ENCODE measurements at regions not wholly inside any gene's neighbourhood (a gene's known extent, or its start where the extent isn't known, plus 50 kb on each side); places are given as distances from the start of the nearest gene placed in this dataset.

DNA sequence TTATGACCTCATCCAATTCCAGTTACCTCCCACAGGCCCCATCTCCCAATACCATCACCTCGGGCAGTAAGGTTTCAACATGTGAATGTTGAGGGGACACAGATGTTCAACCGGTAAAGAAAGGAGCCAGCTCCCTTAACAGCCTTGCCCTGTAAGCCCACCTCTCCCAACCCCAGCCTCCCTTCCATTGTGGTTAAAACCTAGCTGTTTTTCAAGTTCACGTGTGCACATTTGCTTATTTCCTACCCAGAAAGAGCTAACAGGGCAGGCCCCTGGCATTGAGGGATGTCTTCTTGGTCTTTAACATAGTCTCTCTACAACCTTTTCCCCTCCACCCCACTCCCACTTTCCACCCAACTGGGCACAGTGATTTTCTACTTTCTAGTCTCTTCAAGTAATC is 385.7 kb downstream of the FBXW7 start:
- Histone ChIP-seq H3K27me3 (no peaks in the 10 kb centered on the region), H3K36me3 (no peaks in the 10 kb centered on the region), H3K9me3 (no peaks in the 10 kb centered on the region), H3K4me3 (no peak overlapping the region), H3K4me1 (no peaks in the 10 kb centered on the region), H3K27ac (no peak overlapping the region)
- intact Hi-C loops (cut with DNase I): no loop called here
- TF ChIP-seq, protein P1, sequence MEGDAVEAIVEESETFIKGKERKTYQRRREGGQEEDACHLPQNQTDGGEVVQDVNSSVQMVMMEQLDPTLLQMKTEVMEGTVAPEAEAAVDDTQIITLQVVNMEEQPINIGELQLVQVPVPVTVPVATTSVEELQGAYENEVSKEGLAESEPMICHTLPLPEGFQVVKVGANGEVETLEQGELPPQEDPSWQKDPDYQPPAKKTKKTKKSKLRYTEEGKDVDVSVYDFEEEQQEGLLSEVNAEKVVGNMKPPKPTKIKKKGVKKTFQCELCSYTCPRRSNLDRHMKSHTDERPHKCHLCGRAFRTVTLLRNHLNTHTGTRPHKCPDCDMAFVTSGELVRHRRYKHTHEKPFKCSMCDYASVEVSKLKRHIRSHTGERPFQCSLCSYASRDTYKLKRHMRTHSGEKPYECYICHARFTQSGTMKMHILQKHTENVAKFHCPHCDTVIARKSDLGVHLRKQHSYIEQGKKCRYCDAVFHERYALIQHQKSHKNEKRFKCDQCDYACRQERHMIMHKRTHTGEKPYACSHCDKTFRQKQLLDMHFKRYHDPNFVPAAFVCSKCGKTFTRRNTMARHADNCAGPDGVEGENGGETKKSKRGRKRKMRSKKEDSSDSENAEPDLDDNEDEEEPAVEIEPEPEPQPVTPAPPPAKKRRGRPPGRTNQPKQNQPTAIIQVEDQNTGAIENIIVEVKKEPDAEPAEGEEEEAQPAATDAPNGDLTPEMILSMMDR (IDR thresholded peaks at IDR 0.05): no peak
- no peak for TF ChIP-seq POLR2AphosphoS5 (IDR thresholded peaks at IDR 0.05; ENCODE audit: insufficient read depth in 1 of 2, low read depth in 1 of 2)
- no peak for TF ChIP-seq POLR2A (IDR thresholded peaks at IDR 0.05)
- DNase-seq (ENCODE audit: extremely low spot score in 2 of 2): no peak

DNA sequence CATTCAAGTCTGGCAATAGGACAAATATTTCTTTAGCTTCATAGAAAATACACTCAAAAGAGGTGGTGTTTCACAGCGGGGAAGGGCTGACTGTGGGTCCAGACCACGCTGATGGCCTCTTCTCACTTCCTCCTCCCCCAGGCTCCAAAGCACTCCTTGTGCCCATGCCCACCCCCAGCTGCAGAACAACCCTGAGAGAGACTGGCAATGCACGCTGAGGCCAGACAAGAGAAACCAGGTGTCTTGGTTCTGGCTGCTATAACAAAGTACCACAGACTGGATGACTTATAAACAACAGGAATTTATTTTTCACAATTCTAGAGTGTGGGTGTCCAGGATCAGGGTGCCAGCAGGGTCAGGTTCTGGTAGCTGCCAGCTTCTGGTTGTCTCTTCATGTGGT is 386.1 kb downstream of the FBXW7 start:
- intact Hi-C loops (cut with DNase I): no loop called here
- TF ChIP-seq POLR2AphosphoS5 (IDR thresholded peaks at IDR 0.05; ENCODE audit: insufficient read depth in 1 of 2, low read depth in 1 of 2) (no peak), POLR2A (IDR thresholded peaks at IDR 0.05) (no peak)
- TF ChIP-seq, protein P1 (IDR thresholded peaks at IDR 0.05): no peak
- no peak for DNase-seq (ENCODE audit: extremely low spot score in 2 of 2)

DNA sequence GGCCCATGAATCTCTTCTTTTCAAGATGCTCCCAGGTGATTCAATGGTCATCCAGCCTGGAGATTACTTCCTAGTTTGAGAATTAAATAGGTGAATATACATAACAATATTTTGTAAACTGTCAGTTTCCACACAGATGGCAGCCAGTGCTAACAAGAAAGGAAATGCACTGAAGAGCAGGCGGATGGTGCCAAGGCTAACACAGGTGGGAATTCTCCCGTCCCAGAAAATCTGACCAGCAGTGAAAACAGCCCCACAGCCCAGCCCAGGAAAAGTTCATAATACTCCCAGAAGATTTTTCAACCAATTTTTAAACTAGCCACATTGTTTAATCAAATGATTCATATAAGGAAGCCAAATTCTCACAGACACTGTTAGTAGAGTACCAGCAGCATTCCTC is 387.2 kb upstream of the GATB start:
- no peak for DNase-seq (ENCODE audit: extremely low spot score in 2 of 2)
- Histone ChIP-seq H3K27ac (no peak overlapping the region), H3K4me3 (no peak overlapping the region), H3K4me1 (no peaks in the 10 kb centered on the region), H3K27me3 (no peaks in the 10 kb centered on the region), H3K36me3 (no peaks in the 10 kb centered on the region), H3K9me3 (no peaks in the 10 kb centered on the region)
- intact Hi-C loops (cut with DNase I): no loop called here
- TF ChIP-seq POLR2A (IDR thresholded peaks at IDR 0.05) (no peak), POLR2AphosphoS5 (IDR thresholded peaks at IDR 0.05; ENCODE audit: insufficient read depth in 1 of 2, low read depth in 1 of 2) (no peak)
- TF ChIP-seq, protein P1 (IDR thresholded peaks at IDR 0.05): no peak

More for the DNA sequence above, 386.1 kb downstream of the FBXW7 start:
- no peak overlapping the region for H3K4me3 ChIP-seq
- H3K27me3 ChIP-seq: no peaks in the 10 kb centered on the region
- no peaks in the 10 kb centered on the region for H3K9me3 ChIP-seq
- H3K27ac ChIP-seq: no peak overlapping the region
- no peaks in the 10 kb centered on the region for H3K36me3 ChIP-seq
- H3K4me1 ChIP-seq: no peaks in the 10 kb centered on the region

DNA sequence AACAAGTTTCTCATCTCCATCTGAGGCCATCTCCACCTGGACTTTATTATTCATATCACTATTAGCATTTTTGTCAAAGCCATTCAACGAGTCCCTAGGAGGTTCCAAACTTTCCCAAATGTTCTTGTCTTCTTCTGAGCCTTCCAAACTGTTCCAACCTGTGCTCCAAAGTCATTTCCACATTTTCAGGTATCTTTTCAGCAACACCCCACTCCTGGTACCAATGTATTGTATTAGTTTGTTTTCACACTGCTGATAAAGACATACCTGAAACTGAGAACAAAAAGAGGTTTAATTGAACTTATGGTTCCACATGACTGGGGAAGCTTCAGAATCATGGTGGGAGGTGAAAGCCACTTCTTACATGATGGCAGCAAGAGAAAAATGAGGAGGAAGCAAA is 385.4 kb upstream of the GATB start:
- DNase-seq (ENCODE audit: extremely low spot score in 2 of 2): no peak
- intact Hi-C loops (cut with DNase I): no loop called here
- Histone ChIP-seq H3K4me3 (no peak overlapping the region), H3K36me3 (no peaks in the 10 kb centered on the region), H3K27me3 (no peaks in the 10 kb centered on the region), H3K4me1 (no peaks in the 10 kb centered on the region), H3K27ac (no peak overlapping the region), H3K9me3 (no peaks in the 10 kb centered on the region)
- TF ChIP-seq POLR2A (IDR thresholded peaks at IDR 0.05): no peak
- TF ChIP-seq POLR2AphosphoS5 (IDR thresholded peaks at IDR 0.05; ENCODE audit: insufficient read depth in 1 of 2, low read depth in 1 of 2): no peak
- TF ChIP-seq, protein P1 (IDR thresholded peaks at IDR 0.05): no peak

DNA sequence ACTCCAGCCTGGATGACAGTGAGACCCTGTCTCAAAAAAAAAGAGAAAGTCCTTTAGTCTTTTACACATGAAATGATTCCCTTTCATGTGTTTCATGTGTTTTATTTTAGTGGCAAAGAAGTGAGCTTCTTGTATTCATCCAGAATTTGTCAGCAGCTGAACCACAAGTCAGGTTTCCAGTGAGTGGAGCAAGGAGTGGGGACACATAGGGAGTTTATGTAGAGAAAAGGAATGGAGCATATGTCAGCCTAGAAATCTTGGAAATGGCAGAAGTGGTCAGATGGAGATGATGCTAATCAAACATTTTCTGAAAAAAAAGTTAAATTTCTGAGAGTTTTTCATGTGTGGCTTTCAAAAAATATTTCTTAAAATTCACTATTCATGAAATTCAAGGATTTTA is 383.0 kb upstream of the GATB start:
- TF ChIP-seq POLR2AphosphoS5 (IDR thresholded peaks at IDR 0.05; ENCODE audit: insufficient read depth in 1 of 2, low read depth in 1 of 2) (no peak), POLR2A (IDR thresholded peaks at IDR 0.05) (no peak)
- TF ChIP-seq, protein P1 (IDR thresholded peaks at IDR 0.05): no peak
- DNase-seq (ENCODE audit: extremely low spot score in 2 of 2): no peak
- H3K27ac ChIP-seq: no peak overlapping the region
- H3K4me1 ChIP-seq: no peaks in the 10 kb centered on the region
- H3K27me3 ChIP-seq: no peaks in the 10 kb centered on the region
- H3K36me3 ChIP-seq: no peaks in the 10 kb centered on the region
- intact Hi-C loops (cut with DNase I): no loop called here
- no peak overlapping the region for H3K4me3 ChIP-seq
- no peaks in the 10 kb centered on the region for H3K9me3 ChIP-seq

Data from vagina (tissue), 2 donors.